ENCODE measurements at regions not wholly inside any gene's neighbourhood (a gene's known extent, or its start where the extent isn't known, plus 50 kb on each side); places are given as distances from the start of the nearest gene placed in this dataset.

DNA sequence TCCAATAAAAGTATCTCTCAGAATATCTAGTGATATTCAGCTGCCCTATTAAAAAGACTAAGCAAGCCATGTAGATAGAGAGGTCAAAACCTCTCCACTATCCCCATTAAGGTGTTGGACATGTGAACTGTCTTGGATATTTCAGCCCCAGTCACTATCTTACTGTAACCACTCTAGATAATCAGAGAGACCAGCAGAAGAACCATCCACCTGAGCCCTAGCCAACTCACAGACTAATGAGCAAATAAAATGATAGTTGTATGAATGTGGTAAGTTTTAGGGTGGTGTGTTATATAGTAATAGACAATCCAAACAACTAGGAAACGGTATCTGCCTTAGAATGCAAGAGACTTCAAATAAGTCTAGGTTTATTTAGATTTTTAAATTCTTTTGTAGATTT, 268.6 kb upstream of the KLF14 start:
- no peak overlapping the region for H3K4me3 ChIP-seq (ENCODE audit: low read length)
- H3K4me1 ChIP-seq (ENCODE audit: low read length) = no peaks in the 10 kb centered on the region
- H3K79me2 ChIP-seq (ENCODE audit: low read length) = peaks cover 80% of the 10 kb centered on the region
- no peak for DNase-seq
- H3K9me3 ChIP-seq (replicated peaks; ENCODE audit: insufficient read depth, low read length) = no peaks in the 10 kb centered on the region
- H3K9me2 ChIP-seq (replicated peaks; ENCODE audit: insufficient read depth, low read length) = no peaks in the 10 kb centered on the region
- no peaks in the 10 kb centered on the region for H3K27me3 ChIP-seq (replicated peaks; ENCODE audit: insufficient read depth, low read length)
- peaks cover 4% of the 10 kb centered on the region; the same call in 1 of the 2 replicates for H3K36me3 ChIP-seq (replicated peaks; ENCODE audit: insufficient read depth, low read length)
- H3K9ac ChIP-seq (ENCODE audit: low read length) = no peak overlapping the region
- H4K20me1 ChIP-seq (ENCODE audit: insufficient read depth, low read length) = peaks cover 4% of the 10 kb centered on the region
- no peaks in the 10 kb centered on the region for H3F3A ChIP-seq (ENCODE audit: insufficient read depth, low read length)
- no peak overlapping the region for H3K4me2 ChIP-seq (ENCODE audit: low read depth, low read length)
- no peak for TF ChIP-seq EZH2phosphoT487 (IDR thresholded peaks at IDR 0.05; ENCODE audit: low read length)
- TF ChIP-seq, protein P1, sequence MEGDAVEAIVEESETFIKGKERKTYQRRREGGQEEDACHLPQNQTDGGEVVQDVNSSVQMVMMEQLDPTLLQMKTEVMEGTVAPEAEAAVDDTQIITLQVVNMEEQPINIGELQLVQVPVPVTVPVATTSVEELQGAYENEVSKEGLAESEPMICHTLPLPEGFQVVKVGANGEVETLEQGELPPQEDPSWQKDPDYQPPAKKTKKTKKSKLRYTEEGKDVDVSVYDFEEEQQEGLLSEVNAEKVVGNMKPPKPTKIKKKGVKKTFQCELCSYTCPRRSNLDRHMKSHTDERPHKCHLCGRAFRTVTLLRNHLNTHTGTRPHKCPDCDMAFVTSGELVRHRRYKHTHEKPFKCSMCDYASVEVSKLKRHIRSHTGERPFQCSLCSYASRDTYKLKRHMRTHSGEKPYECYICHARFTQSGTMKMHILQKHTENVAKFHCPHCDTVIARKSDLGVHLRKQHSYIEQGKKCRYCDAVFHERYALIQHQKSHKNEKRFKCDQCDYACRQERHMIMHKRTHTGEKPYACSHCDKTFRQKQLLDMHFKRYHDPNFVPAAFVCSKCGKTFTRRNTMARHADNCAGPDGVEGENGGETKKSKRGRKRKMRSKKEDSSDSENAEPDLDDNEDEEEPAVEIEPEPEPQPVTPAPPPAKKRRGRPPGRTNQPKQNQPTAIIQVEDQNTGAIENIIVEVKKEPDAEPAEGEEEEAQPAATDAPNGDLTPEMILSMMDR (IDR thresholded peaks at IDR 0.05; ENCODE audit: low read length) = no peak
- no peak for TF ChIP-seq EZH2 (optimal IDR thresholded peaks at IDR 0.05; ENCODE audit: low read depth, low read length)
- H2AFZ ChIP-seq (ENCODE audit: low read length) = no peak overlapping the region
- no peak overlapping the region for H3K27ac ChIP-seq (ENCODE audit: low read length)

DNA sequence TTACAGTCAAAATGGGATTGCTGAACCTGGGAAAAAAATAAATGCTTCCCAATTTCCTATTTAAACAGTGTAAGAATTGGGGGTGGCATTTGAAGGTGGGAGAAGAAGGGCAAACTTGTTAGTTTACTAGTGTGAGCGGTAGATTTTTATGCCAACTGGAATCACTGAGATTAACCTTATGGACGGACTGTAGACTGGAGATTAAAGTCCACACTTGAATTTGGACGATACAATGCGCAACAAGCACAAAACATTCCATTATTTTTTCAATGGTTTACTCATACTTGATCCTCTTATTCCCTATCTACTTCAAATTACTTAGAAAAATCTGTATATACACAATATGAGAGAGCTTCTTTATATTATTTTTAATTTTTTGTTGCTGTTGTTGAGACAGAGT, 269.6 kb upstream of the KLF14 start:
- Histone ChIP-seq H3K27ac (ENCODE audit: low read length) (no peak overlapping the region), H3F3A (ENCODE audit: insufficient read depth, low read length) (no peaks in the 10 kb centered on the region), H3K27me3 (replicated peaks; ENCODE audit: insufficient read depth, low read length) (no peaks in the 10 kb centered on the region), H4K20me1 (ENCODE audit: insufficient read depth, low read length) (peaks cover 4% of the 10 kb centered on the region), H3K9me3 (replicated peaks; ENCODE audit: insufficient read depth, low read length) (no peaks in the 10 kb centered on the region), H3K4me1 (ENCODE audit: low read length) (no peaks in the 10 kb centered on the region), H3K9ac (ENCODE audit: low read length) (no peak overlapping the region), H2AFZ (ENCODE audit: low read length) (no peak overlapping the region), H3K36me3 (replicated peaks; ENCODE audit: insufficient read depth, low read length) (peaks cover 4% of the 10 kb centered on the region; the same call in 1 of the 2 replicates), H3K4me3 (ENCODE audit: low read length) (no peak overlapping the region), H3K4me2 (ENCODE audit: low read depth, low read length) (no peak overlapping the region), H3K9me2 (replicated peaks; ENCODE audit: insufficient read depth, low read length) (no peaks in the 10 kb centered on the region), H3K79me2 (ENCODE audit: low read length) (peaks cover 84% of the 10 kb centered on the region)
- no peak for DNase-seq
- TF ChIP-seq, protein P1 (IDR thresholded peaks at IDR 0.05; ENCODE audit: low read length) = no peak
- no peak for TF ChIP-seq EZH2phosphoT487 (IDR thresholded peaks at IDR 0.05; ENCODE audit: low read length)

DNA sequence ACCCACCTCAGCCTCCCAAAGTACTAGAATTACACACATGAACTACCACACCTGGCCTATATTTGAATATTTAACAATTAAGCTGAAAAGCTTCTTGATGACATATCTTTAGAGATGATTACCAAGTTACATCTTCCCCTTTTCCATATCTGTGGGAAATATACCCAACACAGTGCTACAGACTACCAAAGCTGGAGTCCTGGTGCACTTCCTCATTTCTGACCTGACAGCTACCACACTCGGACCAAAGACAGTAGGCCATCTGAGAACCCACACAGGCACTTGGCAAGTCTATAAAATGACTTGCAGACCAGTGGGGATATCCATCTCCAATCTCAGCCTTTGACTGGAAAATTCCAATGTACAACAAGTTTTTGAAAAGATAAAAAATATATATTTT, 270.4 kb upstream of the KLF14 start:
- no peaks in the 10 kb centered on the region for H3K27me3 ChIP-seq (replicated peaks; ENCODE audit: insufficient read depth, low read length)
- H4K20me1 ChIP-seq (ENCODE audit: insufficient read depth, low read length) = peaks cover 4% of the 10 kb centered on the region
- peaks cover 84% of the 10 kb centered on the region for H3K79me2 ChIP-seq (ENCODE audit: low read length)
- H3K27ac ChIP-seq (ENCODE audit: low read length) = no peak overlapping the region
- peaks cover 4% of the 10 kb centered on the region; the same call in 1 of the 2 replicates for H3K36me3 ChIP-seq (replicated peaks; ENCODE audit: insufficient read depth, low read length)
- no peak overlapping the region for H3K9ac ChIP-seq (ENCODE audit: low read length)
- DNase-seq = no peak
- no peak overlapping the region for H3K4me3 ChIP-seq (ENCODE audit: low read length)
- no peaks in the 10 kb centered on the region for H3F3A ChIP-seq (ENCODE audit: insufficient read depth, low read length)
- no peaks in the 10 kb centered on the region for H3K9me2 ChIP-seq (replicated peaks; ENCODE audit: insufficient read depth, low read length)
- no peak for TF ChIP-seq EZH2 (optimal IDR thresholded peaks at IDR 0.05; ENCODE audit: low read depth, low read length)
- TF ChIP-seq, protein P1 (IDR thresholded peaks at IDR 0.05; ENCODE audit: low read length) = no peak
- H3K4me1 ChIP-seq (ENCODE audit: low read length) = no peaks in the 10 kb centered on the region
- no peak overlapping the region for H3K4me2 ChIP-seq (ENCODE audit: low read depth, low read length)
- H2AFZ ChIP-seq (ENCODE audit: low read length) = no peak overlapping the region
- H3K9me3 ChIP-seq (replicated peaks; ENCODE audit: insufficient read depth, low read length) = no peaks in the 10 kb centered on the region
